GM18867 (cell line): ENCODE measurements at regions not wholly inside any gene's neighbourhood (a gene's known extent, or its start where the extent isn't known, plus 50 kb on each side); places are given as distances from the start of the nearest gene placed in this dataset.

Experiments
- ATAC-seq: cut with Tn5 transposase; IDR thresholded peaks from one replicate; pipeline ENCODE4 v1.9.1; 2021; ENCODE audit warnings: mild to moderate bottlenecking, moderate library complexity; ENCODE audit not compliant: unreplicated experiment

- ATAC-seq: no peak
These were observed 132.8 kb upstream of the TCERG1L start for GRCh38 chr10:131444286-131444685.

- ATAC-seq: no peak
These were observed 133.4 kb upstream of the TCERG1L start for GRCh38 chr10:131444862-131445461.

- no peak for ATAC-seq
These were observed 134.1 kb upstream of the TCERG1L start for GRCh38 chr10:131445623-131446022.

GRCh38 chr10:131446171-131446570, 134.7 kb upstream of the TCERG1L start:
- ATAC-seq: no peak

- ATAC-seq: no peak
These were observed 136.7 kb upstream of the TCERG1L start for GRCh38 chr10:131448171-131448570.

- ATAC-seq: no peak
These were observed 137.4 kb upstream of the TCERG1L start for GRCh38 chr10:131448883-131449282.

GRCh38 chr10:131450216-131450765, 138.8 kb upstream of the TCERG1L start:
- ATAC-seq: no peak

- ATAC-seq: no peak
These were observed 140.0 kb upstream of the TCERG1L start for GRCh38 chr10:131451407-131452015.

- ATAC-seq: no peak
These were observed 141.6 kb upstream of the TCERG1L start for GRCh38 chr10:131452926-131453720.

- ATAC-seq: no peak
These were observed 142.5 kb upstream of the TCERG1L start for GRCh38 chr10:131453721-131454634.

GRCh38 chr10:131456411-131456810, 144.9 kb upstream of the TCERG1L start:
- ATAC-seq: no peak

- no peak for ATAC-seq
These were observed 149.6 kb upstream of the TCERG1L start for GRCh38 chr10:131461093-131461492.

GRCh38 chr10:131464789-131465188, 153.3 kb upstream of the TCERG1L start:
- no peak for ATAC-seq

- no peak for ATAC-seq
These were observed 158.0 kb upstream of the TCERG1L start for GRCh38 chr10:131469551-131469950.

GRCh38 chr10:131473645-131474044, 162.1 kb upstream of the TCERG1L start:
- no peak for ATAC-seq

- no peak for ATAC-seq
These were observed 162.9 kb upstream of the TCERG1L start for GRCh38 chr10:131474416-131474815.

- no peak for ATAC-seq
These were observed 163.5 kb upstream of the TCERG1L start for GRCh38 chr10:131475043-131475442.

GRCh38 chr10:131475803-131476202, 164.3 kb upstream of the TCERG1L start:
- no peak for ATAC-seq

GRCh38 chr10:131477457-131478121, 166.1 kb upstream of the TCERG1L start:
- ATAC-seq: no peak

- ATAC-seq: no peak
These were observed 167.0 kb upstream of the TCERG1L start for GRCh38 chr10:131478377-131478989.
